Ramos (cell line): ENCODE measurements at regions not wholly inside any gene's neighbourhood (a gene's known extent, or its start where the extent isn't known, plus 50 kb on each side); places are given as distances from the start of the nearest gene placed in this dataset.

Source experiments
- in situ Hi-C: fragments of 300-500 bp; cut with MboI; formaldehyde crosslinking; loops from one replicate; pipeline ENCODE4 v1.14.3; 2022; ENCODE audit warnings: low sequenced_read_pairs; ENCODE audit not compliant: unreplicated experiment

DNA sequence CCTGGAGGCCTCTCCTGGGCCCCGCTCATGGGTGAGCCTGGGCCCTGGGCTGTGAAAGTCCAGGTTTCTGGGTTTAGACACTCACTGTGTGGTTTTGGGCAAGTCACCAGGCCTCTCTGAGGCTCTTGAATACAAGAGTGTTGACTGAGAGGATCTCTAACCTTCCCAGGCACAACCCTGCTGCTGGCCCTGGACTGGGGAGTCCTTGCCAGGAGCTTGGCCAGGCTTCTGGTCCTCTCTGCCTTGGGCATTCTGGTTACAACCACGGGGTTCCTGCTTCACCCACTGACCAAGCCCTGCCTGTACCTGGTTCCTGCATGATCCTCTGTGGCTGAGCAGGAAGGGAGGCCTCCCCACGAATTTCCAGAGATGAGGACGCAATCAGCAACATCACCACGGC is 63.6 kb upstream of the COL13A1 start:
- in situ Hi-C loops, result no loop called here

DNA sequence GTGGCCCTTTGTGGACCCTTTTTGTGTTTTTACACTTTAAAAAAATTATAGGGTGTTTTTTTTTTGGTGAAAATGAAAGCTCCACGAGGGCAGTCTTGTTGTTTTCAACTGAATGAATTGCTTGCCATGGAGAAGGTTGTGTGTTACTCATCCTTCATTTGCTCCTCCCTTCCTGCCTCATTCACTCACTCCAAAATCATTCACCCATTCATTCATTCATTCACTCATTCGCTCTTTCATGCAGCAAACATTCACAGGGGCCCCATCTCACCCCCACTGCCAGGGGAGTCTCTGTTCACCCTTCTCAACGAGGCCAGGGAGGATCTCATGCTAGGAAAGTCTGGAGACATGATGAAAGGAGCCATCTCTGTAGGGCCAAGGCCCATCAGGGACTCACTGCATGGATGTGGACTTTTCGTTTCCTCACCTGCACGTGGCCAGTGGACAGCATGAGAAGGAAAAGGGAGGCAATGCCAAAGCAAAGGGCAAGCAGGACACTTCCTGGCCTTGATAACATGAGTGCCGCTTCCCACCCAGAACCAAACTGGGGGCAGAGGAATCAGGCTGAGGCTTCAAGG is 62.8 kb upstream of the COL13A1 start:
- in situ Hi-C loops, result no loop called here

DNA sequence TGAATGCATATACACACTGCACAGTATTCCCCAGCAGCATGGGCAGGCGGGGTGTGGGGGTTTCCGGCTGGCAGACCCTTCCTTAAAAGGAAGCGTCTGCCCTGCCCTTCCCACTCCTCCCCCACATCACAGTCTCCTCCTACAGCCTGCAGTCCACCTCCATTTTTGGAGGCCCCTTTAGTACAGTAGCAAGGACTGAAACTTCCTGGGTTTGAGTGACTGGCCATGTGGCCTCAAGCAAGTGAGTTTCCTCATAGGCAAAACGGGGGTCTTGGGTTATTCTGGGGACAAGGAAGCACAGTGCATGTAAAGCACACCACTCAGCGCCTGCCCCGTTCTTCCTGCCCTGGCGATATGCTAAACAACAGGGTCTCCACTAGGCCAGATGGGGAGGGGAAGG is 62.1 kb upstream of the COL13A1 start:
- in situ Hi-C loops, result no loop called here

- in situ Hi-C loops, result no loop called here
Observed at GRCh38 chr10:69740126-69740525, 61.6 kb upstream of the COL13A1 start.

DNA sequence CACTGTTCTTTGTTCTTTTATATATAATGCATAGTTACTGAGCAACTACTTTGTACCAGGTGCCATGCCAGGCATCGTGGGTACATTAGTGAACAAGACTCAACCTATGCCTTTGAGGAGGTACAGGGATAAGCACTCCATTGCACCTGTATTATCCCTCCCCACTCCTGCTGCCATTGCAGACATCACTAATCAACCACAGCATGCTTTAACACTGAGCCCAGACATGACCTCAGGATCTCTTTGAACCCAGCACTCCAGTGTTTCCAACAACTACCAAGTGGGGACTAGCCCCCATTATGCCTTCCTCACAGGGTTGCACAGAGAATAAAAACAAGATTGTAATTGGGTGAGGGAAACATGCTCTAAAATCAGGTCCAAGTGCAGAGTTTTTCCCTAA is 60.5 kb upstream of the COL13A1 start:
- in situ Hi-C loops, result no loop called here

- in situ Hi-C loops, result no loop called here
Observed at GRCh38 chr10:69741671-69742355, 59.9 kb upstream of the COL13A1 start.

- in situ Hi-C loops, result no loop called here
Observed at GRCh38 chr10:69742356-69742695, 59.4 kb upstream of the COL13A1 start.

DNA sequence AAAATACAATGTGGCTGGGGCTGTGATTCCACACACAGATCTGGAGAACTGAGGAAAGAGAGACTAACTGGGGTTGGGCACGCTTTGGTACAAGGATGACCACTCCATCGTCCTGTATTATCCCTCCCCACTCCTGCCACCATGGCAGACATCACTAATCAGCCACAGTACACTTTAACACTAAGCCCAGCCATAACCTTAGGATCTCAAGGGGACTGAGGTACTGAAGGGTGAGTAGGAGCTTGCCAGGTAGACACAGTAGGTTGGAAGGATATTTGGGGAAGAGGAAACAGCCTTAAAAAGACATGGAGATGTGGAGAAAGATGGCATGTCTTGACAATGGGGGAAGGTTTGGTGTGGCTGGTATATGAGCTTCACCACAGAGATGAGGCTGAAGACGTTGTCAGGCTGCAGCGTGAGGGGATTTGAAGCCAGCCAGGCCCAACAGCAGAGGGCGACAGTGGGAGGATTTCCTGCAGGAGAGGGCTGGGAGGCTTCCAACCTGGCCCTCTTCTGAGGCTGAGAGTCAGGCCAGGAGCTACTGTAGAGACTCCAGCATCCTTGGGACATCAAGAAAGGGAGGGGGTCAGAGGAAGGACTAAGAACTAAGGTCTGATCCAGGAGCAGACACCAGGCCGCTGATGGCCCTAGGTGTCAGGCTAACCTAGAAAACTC is 58.6 kb upstream of the COL13A1 start:
- in situ Hi-C loops, result no loop called here

- in situ Hi-C loops, result no loop called here
Observed at GRCh38 chr10:69744971-69745370, 56.7 kb upstream of the COL13A1 start.

DNA sequence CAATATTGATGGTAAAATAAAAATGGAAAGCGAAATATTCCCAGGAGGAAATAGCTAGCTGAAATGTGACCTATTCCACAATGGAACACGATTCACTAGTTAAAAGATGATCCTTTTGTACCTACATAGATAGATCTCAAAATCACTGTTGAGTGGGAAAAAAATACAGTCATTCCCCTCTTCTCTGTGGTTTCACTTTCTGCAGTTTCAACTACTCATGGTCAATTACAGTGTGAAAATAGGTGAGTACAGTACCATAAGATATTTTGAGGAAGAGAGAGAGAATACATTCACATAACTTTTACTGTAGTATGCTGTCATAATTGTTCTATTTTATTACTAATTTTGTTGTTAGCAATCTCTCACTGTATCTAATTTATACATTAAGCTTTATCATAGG is 56.0 kb upstream of the COL13A1 start:
- in situ Hi-C loops, result no loop called here

GRCh38 chr10:69747179-69747578 is 54.5 kb upstream of the COL13A1 start:
- in situ Hi-C loops, result no loop called here

GRCh38 chr10:69748621-69749020 is 53.1 kb upstream of the COL13A1 start:
- in situ Hi-C loops, result no loop called here

- in situ Hi-C loops, result no loop called here
Observed at GRCh38 chr10:69749178-69750010, 52.3 kb upstream of the COL13A1 start.

DNA sequence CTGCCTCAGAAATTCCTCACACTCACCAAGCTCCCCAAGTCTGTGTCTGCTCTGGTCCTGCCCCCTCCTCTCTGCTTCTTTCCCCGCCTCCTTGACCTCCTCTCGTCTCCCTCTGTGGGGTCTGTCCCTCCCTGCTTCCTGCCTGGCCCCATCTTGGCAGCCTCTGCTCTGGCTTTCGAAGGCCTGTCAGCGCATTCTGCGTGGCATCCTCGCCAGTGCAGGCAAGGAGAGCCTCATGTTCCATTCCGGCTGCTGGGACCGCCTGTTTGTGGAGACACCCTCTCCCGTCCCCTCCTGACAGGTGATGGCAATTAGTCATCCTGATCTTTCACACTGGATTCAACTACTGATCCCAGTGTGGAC is 51.7 kb upstream of the COL13A1 start:
- in situ Hi-C loops, result no loop called here

GRCh38 chr10:69750725-69751124 is 51.0 kb upstream of the COL13A1 start:
- in situ Hi-C loops, result no loop called here

DNA sequence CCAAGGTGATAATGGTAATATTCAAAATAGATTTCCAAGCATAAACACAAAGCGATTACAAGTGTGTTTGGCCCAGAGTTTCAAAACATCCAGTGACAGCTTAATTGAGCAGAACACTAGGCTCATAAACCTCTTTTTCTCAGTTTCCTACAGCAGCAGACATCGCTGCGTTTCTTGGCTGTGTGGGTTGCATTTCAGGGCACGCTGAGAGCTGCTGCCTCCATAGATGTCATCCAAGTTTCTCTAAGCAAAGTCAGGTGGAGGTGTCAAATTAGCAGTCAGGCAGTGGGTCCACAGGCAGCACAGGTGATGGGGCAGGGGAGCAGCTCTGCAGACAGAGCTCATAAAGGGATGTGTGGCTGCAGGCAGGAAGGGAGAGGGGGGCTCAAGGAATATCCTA is 50.5 kb upstream of the COL13A1 start:
- in situ Hi-C loops, result no loop called here
